ENCODE measurements at regions not wholly inside any gene's neighbourhood (a gene's known extent, or its start where the extent isn't known, plus 50 kb on each side); places are given as distances from the start of the nearest gene placed in this dataset.

DNA sequence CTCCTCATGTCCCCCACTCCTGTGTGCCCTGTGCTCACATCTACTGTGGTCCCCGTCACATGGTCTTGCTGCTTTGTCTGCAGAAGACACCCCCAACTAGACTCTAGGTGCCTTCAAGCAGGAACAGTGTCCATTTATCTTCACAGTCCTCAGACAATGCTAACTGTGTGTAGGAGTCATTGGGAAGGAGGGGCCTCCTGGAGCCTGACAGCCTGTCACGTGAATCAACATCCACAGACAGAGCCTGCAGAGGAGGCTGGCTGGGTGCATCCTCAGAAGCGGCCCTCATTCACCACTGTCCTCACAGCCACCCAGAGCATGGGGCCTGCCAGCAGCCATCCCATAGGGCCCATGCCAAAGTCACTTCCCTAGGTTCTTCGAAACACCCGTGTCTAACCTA, 98.7 kb downstream of the MED10 start:
- TF ChIP-seq, protein P1, sequence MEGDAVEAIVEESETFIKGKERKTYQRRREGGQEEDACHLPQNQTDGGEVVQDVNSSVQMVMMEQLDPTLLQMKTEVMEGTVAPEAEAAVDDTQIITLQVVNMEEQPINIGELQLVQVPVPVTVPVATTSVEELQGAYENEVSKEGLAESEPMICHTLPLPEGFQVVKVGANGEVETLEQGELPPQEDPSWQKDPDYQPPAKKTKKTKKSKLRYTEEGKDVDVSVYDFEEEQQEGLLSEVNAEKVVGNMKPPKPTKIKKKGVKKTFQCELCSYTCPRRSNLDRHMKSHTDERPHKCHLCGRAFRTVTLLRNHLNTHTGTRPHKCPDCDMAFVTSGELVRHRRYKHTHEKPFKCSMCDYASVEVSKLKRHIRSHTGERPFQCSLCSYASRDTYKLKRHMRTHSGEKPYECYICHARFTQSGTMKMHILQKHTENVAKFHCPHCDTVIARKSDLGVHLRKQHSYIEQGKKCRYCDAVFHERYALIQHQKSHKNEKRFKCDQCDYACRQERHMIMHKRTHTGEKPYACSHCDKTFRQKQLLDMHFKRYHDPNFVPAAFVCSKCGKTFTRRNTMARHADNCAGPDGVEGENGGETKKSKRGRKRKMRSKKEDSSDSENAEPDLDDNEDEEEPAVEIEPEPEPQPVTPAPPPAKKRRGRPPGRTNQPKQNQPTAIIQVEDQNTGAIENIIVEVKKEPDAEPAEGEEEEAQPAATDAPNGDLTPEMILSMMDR (IDR thresholded peaks at IDR 0.05; ENCODE audit: insufficient read depth, low read depth, low read length): no peak
- DNase-seq (ENCODE audit: low read depth): no peak
- H3K4me3 ChIP-seq (ENCODE audit: low read depth, low read length): no peak overlapping the region

DNA sequence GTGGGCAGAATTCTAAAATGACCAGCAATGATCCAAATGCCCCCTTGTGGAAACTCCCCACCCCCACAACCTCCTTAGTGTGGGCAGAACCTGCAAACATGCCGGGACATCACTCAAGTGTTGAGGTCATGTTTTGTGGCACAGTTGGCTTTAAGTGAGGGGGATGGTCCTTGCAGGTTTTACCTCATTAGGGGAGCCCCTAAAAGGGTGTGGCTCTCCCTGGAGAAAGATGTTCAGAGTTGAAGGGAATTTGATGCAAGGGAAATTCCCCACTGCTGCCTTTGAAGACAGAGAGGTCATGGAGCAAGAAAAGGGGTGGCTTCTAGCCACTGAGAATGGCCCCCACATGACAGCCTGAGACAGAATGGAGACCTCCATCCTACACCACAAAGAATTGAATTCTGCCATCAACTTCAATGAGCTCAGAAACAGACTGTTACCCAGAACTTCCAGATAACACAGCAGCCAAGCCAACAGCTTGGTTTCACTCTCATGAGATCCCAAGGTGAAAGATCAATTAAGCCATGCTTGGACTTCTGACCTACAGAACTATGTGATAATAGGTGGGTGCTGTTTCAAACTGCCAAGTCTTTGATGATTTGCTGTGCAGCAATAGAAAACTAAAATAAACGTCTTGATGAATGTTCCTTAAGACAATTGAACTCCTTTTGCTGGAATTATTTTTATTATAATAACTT, 103.4 kb downstream of the MED10 start:
- no peak overlapping the region for H3K4me3 ChIP-seq (ENCODE audit: low read depth, low read length)
- no peak for DNase-seq (ENCODE audit: low read depth)
- TF ChIP-seq, protein P1 (IDR thresholded peaks at IDR 0.05; ENCODE audit: insufficient read depth, low read depth, low read length): no peak

DNA sequence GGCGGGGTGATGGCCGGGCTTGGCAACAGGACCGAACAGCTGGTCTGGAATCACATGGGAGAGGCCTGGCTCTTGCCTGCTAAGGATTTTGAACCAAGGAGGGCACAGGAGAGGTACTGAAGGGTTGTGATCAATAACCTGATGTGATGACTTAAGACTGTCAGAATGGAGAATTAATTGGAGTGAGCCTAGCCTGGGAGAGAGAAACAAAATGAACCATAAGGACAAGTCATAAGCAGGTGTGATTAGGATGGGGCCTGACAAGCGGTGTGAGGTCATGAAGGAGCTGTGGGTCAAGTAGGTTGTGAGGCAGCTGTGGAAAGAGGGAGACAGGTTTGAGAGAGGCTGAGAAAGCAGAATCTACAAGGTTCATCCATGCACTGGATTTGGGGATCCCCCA, 104.6 kb downstream of the MED10 start:
- TF ChIP-seq, protein P1 (IDR thresholded peaks at IDR 0.05; ENCODE audit: insufficient read depth, low read depth, low read length): no peak
- DNase-seq (ENCODE audit: low read depth): no peak
- no peak overlapping the region for H3K4me3 ChIP-seq (ENCODE audit: low read depth, low read length)

DNA sequence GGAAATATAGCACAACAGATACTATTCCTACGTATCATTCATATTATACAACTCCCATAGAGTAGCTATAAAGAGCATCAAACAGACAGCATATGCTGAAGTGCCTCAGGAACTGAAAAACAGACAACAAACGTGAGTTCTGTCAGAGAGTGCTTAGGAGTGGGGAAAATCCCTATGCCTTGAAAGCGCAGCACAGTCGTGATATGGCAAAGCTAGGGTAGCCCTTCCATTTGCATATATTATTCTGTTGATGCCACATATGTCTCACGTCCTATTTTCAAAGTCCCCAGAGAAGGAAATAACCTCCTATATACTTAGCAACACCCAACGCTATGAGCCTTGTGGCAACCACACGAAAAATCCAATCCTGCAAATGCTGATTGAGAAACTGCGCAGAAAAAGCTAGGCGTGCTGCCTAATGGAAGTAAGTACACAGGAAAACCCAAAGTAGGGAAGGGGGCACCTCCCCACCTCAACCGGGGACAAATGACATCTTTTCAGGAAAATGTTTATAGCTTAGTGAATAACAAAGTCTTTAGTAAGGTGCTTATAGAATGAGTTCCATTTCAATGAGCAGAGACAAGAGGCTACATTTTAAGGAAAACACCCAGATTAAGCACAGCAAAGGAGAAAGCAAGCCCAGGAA, 105.1 kb downstream of the MED10 start:
- DNase-seq (ENCODE audit: low read depth): no peak
- H3K4me3 ChIP-seq (ENCODE audit: low read depth, low read length): no peak overlapping the region
- TF ChIP-seq, protein P1 (IDR thresholded peaks at IDR 0.05; ENCODE audit: insufficient read depth, low read depth, low read length): no peak

- H3K4me3 ChIP-seq (ENCODE audit: low read depth, low read length): no peak overlapping the region
- TF ChIP-seq, protein P1 (IDR thresholded peaks at IDR 0.05; ENCODE audit: insufficient read depth, low read depth, low read length): no peak
- DNase-seq (ENCODE audit: low read depth): no peak
Measured at GRCh38 chr5:6269925-6270324, 108.4 kb downstream of the MED10 start.

DNA sequence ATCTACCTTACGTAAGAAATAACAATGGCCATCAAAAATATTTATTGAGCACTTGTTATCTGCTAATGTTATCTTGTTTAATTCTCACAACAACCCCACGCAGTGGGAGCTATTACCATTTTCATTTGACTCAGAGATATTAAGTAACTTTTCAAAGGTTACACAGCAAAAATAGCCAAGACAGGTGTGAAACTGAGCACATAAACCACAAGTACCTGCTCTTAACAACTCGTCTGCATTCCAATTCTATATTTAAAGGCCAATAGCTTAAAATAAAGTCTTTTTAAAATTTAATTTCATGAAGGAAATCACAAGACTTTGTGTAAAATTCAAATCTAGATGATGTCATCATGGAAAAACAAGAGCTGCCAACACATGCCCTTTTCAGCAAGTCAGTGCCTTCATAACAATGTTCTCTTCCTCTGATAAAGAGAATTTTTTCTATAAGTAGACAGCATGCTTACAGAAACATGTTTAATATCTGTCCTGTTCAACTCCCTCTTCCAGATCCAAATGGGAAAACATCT, 111.6 kb downstream of the MED10 start:
- DNase-seq (ENCODE audit: low read depth): no peak
- no peak overlapping the region for H3K4me3 ChIP-seq (ENCODE audit: low read depth, low read length)
- TF ChIP-seq, protein P1 (IDR thresholded peaks at IDR 0.05; ENCODE audit: insufficient read depth, low read depth, low read length): no peak

Measured in fibroblast of villous mesenchyme (primary cell).